Common myeloid progenitor, CD34-positive (primary cell): ENCODE measurements at regions not wholly inside any gene's neighbourhood (a gene's known extent, or its start where the extent isn't known, plus 50 kb on each side); places are given as distances from the start of the nearest gene placed in this dataset.

ENCODE experiments used
- CTCF ChIA-PET: fragments of 350-600 bp; sonication (Branson Sonifier 250); formaldehyde crosslinking; loops from one replicate; lab custom pipeline; 2021; ENCODE audit warnings: antibody characterized with exemption; lab: Charles Lee
- POLR2A ChIA-PET: fragments of 350-600 bp; sonication (Branson Sonifier 250); formaldehyde crosslinking; loops from one replicate; lab custom pipeline; 2021; ENCODE audit warnings: antibody characterized with exemption; lab: Charles Lee
- DNase-seq, 3 donors: peaks; one replicate each; pipeline versions ENCODE4 v3.0.0 to v3.0.0-alpha.2; 2013
- H3K27ac ChIP-seq, 2 experiments: 1 replicate in 1 of 2; 2 replicates in 1 of 2; pipeline ENCODE4 v1.7.0; 2013; ENCODE audit warnings: inconsistent platforms in 2 of 2, low read length in 2 of 2, mild to moderate bottlenecking in 2 of 2, low read depth in 1 of 2, moderate library complexity in 1 of 2; ENCODE audit not compliant: severe bottlenecking in 2 of 2, insufficient read depth in 1 of 2, poor library complexity in 1 of 2
- H3K27me3 ChIP-seq, 5 experiments: replicated peaks in 2 of 5; 1 replicate in 3 of 5; 2 replicates in 2 of 5; pipeline versions ENCODE4 v1.6.1 to v1.7.0; 2013; ENCODE audit warnings: low read length in 4 of 5, mild to moderate bottlenecking in 2 of 5, moderate library complexity in 2 of 5, inconsistent platforms in 1 of 5; ENCODE audit not compliant: insufficient read depth in 5 of 5, control insufficient read depth in 4 of 5
- H3K36me3 ChIP-seq, 4 experiments: 1 replicate in 2 of 4; 2 replicates in 2 of 4; pipeline versions ENCODE4 v1.6.1 to v1.7.0; 2013; ENCODE audit warnings: low read length in 3 of 4, control low read depth in 1 of 4, mild to moderate bottlenecking in 1 of 4; ENCODE audit not compliant: control insufficient read depth in 4 of 4, insufficient read depth in 4 of 4
- H3K4me1 ChIP-seq, 4 experiments: 1 replicate in 3 of 4; 2 replicates in 1 of 4; pipeline versions ENCODE4 v1.6.1 to v1.7.1; 2013; ENCODE audit warnings: low read length in 3 of 4, mild to moderate bottlenecking in 3 of 4, control low read depth in 1 of 4, inconsistent platforms in 1 of 4, moderate library complexity in 1 of 4; ENCODE audit not compliant: control insufficient read depth in 4 of 4, insufficient read depth in 4 of 4; ENCODE audit errors: control extremely low read depth in 1 of 4
- H3K4me3 ChIP-seq, 7 experiments: 1 replicate in 4 of 7; 2 replicates in 3 of 7; pipeline versions ENCODE4 v1.5.1 to v1.7.0; 2013; ENCODE audit warnings: mild to moderate bottlenecking in 7 of 7, low read length in 6 of 7, moderate library complexity in 6 of 7, inconsistent platforms in 2 of 7, low read depth in 2 of 7, control low read depth in 1 of 7; ENCODE audit not compliant: insufficient read depth in 4 of 7, control insufficient read depth in 1 of 7; ENCODE audit errors: extremely low read depth in 1 of 7
- H3K9me3 ChIP-seq, 5 experiments: 1 replicate in 4 of 5; 2 replicates in 1 of 5; pipeline versions ENCODE4 v1.6.1 to v1.7.1; 2013; ENCODE audit warnings: low read length in 4 of 5, mild to moderate bottlenecking in 2 of 5, inconsistent platforms in 1 of 5, low read depth in 1 of 5, moderate library complexity in 1 of 5; ENCODE audit not compliant: control insufficient read depth in 4 of 5, insufficient read depth in 2 of 5; ENCODE audit errors: control extremely low read depth in 1 of 5
- WGBS: methylation state at CpG from one replicate; pipeline ENCODE4 v1.1.5; 2013; ENCODE audit not compliant: insufficient coverage; 5-methylcytosine and 5-hydroxymethylcytosine counted together

DNA sequence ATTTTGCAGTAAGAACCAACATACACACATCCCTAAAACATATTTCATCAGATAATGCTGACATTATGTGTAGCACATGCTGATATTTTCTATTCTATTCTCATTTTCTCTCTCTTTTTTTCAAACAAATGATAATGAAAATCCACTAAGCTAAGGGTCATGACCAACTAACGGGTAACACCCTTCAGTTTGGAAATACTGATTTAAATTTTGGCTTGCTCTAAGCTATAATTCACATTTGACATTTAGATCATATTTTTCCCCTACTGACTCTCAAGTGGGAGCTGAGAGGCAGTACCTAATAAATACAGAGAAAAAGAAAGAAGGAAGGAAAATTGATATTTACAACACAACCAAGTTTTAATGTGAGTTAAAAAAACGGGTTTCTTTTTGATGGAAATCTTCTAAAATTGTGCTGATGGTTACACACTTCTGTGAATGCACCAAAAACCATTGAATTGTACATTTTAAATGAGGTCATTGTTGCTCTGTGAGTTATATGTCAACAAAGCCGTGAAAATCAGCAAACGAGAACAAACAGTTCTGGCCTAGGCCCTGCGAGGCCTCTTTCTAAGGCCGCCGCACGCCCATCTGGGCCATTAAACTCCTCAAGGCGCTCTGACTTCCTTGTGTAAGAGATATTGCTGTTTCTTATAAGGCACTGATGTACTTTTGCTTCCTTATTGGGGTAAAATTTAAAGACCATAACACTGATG, 124.2 kb downstream of the GALR1 start:
- H3K4me3 ChIP-seq = no peak overlapping the region
- WGBS = 85% methylated on average over 6 of the region's 9 CpGs
- H3K36me3 ChIP-seq = no peaks in the 10 kb centered on the region
- ChIA-PET CTCF (no interaction called here), POLR2A (no interaction called here)
- DNase-seq = no peak
- peaks cover 2 to 9% (median 6%) of the 10 kb centered on the region in 5 experiments for H3K9me3 ChIP-seq
- H3K27me3 ChIP-seq = peaks cover 0 to 2% (median 0%) of the 10 kb centered on the region in 5 experiments
- no peaks in the 10 kb centered on the region for H3K4me1 ChIP-seq
- no peak overlapping the region for H3K27ac ChIP-seq

DNA sequence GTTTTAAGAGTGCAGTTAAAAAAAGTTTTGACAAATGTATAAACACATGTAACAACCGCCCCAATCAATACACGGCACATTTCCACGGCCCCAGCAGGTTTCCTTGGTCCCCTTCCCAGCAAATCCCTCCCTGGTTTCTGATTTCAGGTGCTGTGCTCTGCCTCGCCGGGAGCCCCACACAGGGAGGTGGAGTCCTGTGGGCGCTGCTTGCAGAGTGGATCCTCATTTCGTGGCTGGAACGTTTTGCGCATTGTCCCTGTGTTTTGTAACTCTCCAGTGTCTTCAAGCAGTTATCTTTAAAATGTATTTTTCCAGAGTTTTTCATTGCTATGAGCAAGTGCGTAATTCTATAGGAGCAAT, 124.8 kb downstream of the GALR1 start:
- peaks cover under 1 to 7% (median 5%) of the 10 kb centered on the region in 5 experiments for H3K9me3 ChIP-seq
- DNase-seq = no peak
- H3K27ac ChIP-seq = no peak overlapping the region
- H3K27me3 ChIP-seq = peaks cover 0 to 2% (median 0%) of the 10 kb centered on the region in 5 experiments
- ChIA-PET POLR2A (no interaction called here), CTCF (no interaction called here)
- H3K4me3 ChIP-seq = no peak overlapping the region
- 92% methylated on average over 6 of the region's 10 CpGs for WGBS
- H3K4me1 ChIP-seq = no peaks in the 10 kb centered on the region
- H3K36me3 ChIP-seq = no peaks in the 10 kb centered on the region

DNA sequence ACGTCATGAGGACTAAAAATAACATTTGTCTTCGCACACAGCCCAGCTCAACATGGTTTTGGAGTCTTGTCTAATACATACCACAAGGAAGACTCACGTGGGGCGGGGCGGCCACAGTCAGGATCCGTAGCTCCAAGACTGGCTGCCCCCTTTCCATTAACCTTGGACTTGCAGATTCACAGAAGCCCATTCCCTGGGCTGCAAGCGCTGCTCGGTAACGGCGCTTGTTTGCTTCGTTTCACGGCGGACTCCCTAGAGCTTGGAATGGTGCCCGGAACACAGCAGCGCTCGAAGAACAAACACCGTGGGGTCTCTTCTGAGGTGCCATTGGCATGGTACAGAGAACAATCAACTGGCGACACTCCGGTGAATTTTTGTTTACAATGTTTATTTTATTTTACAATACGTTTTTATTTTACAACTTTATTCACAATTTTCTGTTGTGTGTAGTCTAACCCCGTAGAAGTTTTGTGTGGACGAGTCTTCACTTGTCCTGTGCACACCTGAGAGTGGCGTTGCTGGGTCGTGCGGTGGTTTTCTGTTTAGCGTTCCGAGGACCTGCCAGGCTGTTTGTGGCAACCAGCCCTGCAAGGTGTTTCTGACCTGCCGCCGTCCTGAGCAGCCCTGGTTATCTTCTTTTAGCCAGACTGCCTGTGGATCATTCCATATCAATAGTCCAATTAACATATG, 126.5 kb downstream of the GALR1 start:
- H3K27me3 ChIP-seq = peaks cover 0 to 2% (median 0%) of the 10 kb centered on the region in 5 experiments
- DNase-seq = no peak
- no peaks in the 10 kb centered on the region for H3K36me3 ChIP-seq
- H3K4me3 ChIP-seq = no peak overlapping the region
- no peak overlapping the region for H3K27ac ChIP-seq
- no peaks in the 10 kb centered on the region for H3K4me1 ChIP-seq
- no peaks in the 10 kb centered on the region for H3K9me3 ChIP-seq
- ChIA-PET POLR2A (no interaction called here), CTCF (no interaction called here)
- 91% methylated on average over 23 of the region's 29 CpGs for WGBS

DNA sequence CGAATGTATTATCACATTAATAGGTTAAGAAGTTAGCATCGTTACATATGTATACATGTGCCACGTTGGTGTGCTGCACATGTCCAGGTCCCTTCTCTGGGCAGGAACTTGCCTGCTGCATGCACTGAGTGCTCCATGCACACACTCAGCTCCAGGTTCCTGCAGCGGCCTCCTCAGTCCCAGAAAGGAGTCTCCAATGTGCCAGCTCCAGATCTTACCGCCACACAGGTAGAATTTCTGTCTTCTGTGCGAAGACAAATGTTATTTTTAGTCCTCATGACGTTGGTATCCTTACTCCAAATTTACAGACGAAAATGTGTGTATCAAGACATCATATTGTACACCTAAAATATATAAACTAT, 127.1 kb downstream of the GALR1 start:
- no peaks in the 10 kb centered on the region for H3K9me3 ChIP-seq
- H3K4me1 ChIP-seq = no peaks in the 10 kb centered on the region
- ChIA-PET POLR2A (no interaction called here), CTCF (no interaction called here)
- 84% methylated on average over 4 of the region's 8 CpGs for WGBS
- no peak overlapping the region for H3K4me3 ChIP-seq
- no peak overlapping the region for H3K27ac ChIP-seq
- DNase-seq = no peak
- H3K27me3 ChIP-seq = no peaks in the 10 kb centered on the region
- H3K36me3 ChIP-seq = no peaks in the 10 kb centered on the region

DNA sequence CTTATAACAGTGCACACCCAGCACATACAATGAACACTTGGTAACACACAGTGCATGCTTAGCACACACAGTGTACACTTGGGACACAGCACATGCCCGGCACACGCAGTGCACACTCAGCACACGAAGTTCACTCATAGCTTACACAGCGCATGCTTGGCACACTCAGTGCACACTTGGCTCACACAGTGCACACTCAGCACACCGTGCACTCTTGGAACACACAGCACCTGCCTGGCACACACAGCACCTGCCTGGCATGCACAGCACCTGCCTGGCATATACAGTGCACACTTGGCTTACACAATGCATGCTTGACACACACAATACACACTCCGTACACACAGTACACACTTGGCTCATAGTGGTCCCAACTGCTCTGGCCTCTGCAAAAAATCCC, 128.2 kb downstream of the GALR1 start:
- H3K4me1 ChIP-seq = no peaks in the 10 kb centered on the region
- H3K36me3 ChIP-seq = no peaks in the 10 kb centered on the region
- 94% methylated on average over 6 of the region's 6 CpGs for WGBS
- H3K9me3 ChIP-seq = no peaks in the 10 kb centered on the region
- peaks cover 0 to 4% (median 0%) of the 10 kb centered on the region in 5 experiments for H3K27me3 ChIP-seq
- no peak overlapping the region for H3K27ac ChIP-seq
- DNase-seq = no peak
- CTCF ChIA-PET = no interaction called here
- POLR2A ChIA-PET = no interaction called here
- H3K4me3 ChIP-seq = no peak overlapping the region

DNA sequence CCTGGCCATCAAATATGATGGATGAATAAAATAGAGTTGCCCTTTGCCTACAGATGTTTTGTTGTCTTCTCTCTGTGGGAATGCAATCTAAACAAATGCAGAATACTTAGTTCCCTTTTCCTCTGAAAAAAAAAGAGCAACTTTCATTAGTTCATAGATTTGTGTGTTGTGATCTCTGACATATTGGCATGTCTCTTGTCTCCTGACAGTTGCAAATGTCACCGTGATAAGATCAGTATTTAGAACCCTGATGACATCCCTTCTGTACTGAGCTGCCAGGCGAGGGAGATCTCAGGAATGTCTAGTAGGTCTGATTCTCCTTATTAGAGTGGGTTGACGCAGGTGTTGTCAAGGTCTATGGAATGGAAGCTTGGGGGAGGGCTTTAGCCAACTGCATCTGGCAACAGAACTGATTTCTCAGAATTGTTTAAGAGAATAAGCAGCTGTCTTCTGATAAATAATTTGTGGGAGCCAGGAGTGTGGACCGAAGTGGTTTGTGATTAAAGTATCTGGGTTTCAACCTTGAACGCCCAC, 130.4 kb downstream of the GALR1 start:
- Histone ChIP-seq H3K9me3 (no peaks in the 10 kb centered on the region), H3K27me3 (peaks cover 0 to 8% (median 0%) of the 10 kb centered on the region in 5 experiments), H3K27ac (no peak overlapping the region), H3K36me3 (no peaks in the 10 kb centered on the region), H3K4me1 (peaks cover 0 to 10% (median 3%) of the 10 kb centered on the region in 4 experiments), H3K4me3 (no peak overlapping the region)
- CTCF ChIA-PET = no interaction called here
- 93% methylated on average over 4 of the region's 5 CpGs for WGBS
- no peak for DNase-seq
- POLR2A ChIA-PET = no interaction called here

DNA sequence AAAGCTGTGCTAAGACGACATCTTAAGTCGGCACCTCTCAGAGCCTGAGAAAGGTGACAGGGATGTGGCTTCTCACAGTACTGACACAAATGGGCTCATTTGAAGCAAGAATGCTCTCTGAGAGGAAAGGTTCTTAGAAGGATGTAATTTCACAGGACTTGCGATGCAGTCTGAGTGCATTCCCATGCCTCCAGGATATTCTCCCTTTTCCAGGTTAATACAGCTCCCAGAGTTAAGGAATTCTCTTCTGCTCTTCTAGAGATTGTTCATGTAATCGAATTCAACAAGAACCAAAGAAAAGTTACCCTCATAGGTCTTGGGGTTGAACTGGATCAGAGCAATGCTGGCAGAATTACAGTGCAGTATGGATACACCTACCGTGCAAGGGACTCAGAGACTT, 131.0 kb downstream of the GALR1 start:
- no peaks in the 10 kb centered on the region for H3K36me3 ChIP-seq
- H3K4me3 ChIP-seq = no peak overlapping the region
- DNase-seq = no peak
- no peaks in the 10 kb centered on the region for H3K9me3 ChIP-seq
- 80% methylated on average over 4 of the region's 5 CpGs for WGBS
- H3K27me3 ChIP-seq = peaks cover 0 to 8% (median 0%) of the 10 kb centered on the region in 5 experiments
- POLR2A ChIA-PET = interaction anchor here (0.5 kb wide), 1 partner anchor 197 kb away, joined by 3 read pairs; no protein-coding TSS in a partner anchor
- no peak overlapping the region for H3K27ac ChIP-seq
- peaks cover 0 to 17% (median 3%) of the 10 kb centered on the region in 4 experiments for H3K4me1 ChIP-seq
- CTCF ChIA-PET = no interaction called here
